ENCODE measurements at regions not wholly inside any gene's neighbourhood (a gene's known extent, or its start where the extent isn't known, plus 50 kb on each side); places are given as distances from the start of the nearest gene placed in this dataset.

DNA sequence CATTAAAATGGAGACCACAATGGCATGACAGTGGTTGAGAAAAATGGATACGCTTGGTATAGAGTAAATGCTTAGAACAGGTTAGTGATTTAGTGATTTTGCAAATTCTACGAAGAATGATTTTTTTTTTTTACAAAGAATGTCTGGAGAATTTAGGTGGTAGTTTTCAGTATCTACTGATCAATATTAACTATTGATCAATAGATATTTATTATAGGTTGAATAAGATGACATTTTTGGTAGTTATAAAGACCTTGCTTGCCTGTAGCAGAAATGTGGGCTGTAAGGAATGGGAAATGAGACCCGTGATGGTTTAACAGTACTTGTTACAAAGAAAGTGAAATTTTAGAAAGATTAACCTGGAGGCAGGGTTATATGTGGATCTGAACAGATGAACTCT, 137.5 kb downstream of the NR2F2 start (continued):
- no peak for TF ChIP-seq FOXM1 (CRISPR knock-in tag; IDR thresholded peaks at IDR 0.05)
- TF ChIP-seq HNRNPK (IDR thresholded peaks at IDR 0.05; ENCODE audit: low read depth, low read length, poor library complexity, severe bottlenecking), result no peak
- TF ChIP-seq POGZ (CRISPR knock-in tag; IDR thresholded peaks at IDR 0.05), result no peak
- TF ChIP-seq, protein P1, sequence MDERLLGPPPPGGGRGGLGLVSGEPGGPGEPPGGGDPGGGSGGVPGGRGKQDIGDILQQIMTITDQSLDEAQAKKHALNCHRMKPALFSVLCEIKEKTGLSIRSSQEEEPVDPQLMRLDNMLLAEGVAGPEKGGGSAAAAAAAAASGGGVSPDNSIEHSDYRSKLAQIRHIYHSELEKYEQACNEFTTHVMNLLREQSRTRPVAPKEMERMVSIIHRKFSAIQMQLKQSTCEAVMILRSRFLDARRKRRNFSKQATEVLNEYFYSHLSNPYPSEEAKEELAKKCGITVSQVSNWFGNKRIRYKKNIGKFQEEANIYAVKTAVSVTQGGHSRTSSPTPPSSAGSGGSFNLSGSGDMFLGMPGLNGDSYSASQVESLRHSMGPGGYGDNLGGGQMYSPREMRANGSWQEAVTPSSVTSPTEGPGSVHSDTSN (CRISPR knock-in tag; IDR thresholded peaks at IDR 0.05), result no peak

DNA sequence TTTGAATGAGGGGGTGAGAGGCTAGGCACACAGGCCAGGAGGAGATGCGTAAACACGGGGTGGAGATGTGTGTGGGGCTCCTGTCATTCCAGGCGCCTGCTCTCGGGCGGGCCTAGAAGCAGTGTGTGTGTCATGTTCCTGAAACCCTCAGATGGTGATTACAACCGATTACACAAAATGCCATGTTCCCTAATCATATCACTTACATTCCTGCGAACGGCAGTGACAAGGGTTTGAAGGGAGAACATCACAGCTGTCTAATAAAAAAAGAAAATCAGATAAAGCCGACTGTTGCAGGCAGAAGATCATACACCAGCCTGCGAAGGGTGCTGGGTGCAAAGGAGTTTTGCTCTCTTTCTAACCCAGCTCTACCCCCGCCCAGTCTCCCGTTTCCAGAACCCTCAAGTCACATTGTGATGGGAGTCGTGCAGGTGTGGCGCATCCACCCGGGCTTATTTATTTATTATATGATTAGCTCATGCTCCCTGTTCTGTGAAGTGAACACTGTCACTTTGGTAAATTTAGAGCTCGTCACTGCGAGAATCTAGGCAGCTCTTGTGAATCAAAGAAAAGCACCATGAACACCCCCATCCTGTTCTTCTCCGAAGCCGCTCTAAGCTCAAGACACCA, 140.3 kb downstream of the NR2F2 start:
- no peak for FAIRE-seq
- Histone ChIP-seq H3K27me3 (ENCODE audit: control insufficient read depth in 1 of 2, insufficient read depth in 2 of 2, low read length in 2 of 2) (peaks cover 1 to 14% of the 10 kb centered on the region in 2 experiments; a peak in 2 of 5 replicates), H4K20me1 (ENCODE audit: insufficient read depth, low read length) (no peaks in the 10 kb centered on the region), H3K27ac (ENCODE audit: extremely low read length, insufficient read depth, low read length) (no peak overlapping the region), H3K79me2 (ENCODE audit: insufficient read depth, low read length) (no peaks in the 10 kb centered on the region), H3K4me2 (ENCODE audit: low read depth, low read length) (no peak overlapping the region), H2AFZ (ENCODE audit: low read length) (no peak overlapping the region), H3K9me3 (ENCODE audit: low read length) (no peaks in the 10 kb centered on the region), H3K36me3 (replicated peaks in 1 of 2; ENCODE audit: control insufficient read depth in 1 of 2, insufficient read depth in 2 of 2, low read length in 2 of 2) (no peaks in the 10 kb centered on the region), H3K4me1 (ENCODE audit: insufficient read depth, low read length) (no peaks in the 10 kb centered on the region), H3K9ac (ENCODE audit: insufficient read depth, low read depth, low read length) (no peak overlapping the region), H3K4me3 (replicated peaks in 1 of 3; ENCODE audit: insufficient read depth in 1 of 3, low read depth in 2 of 3, low read length in 3 of 3) (no peak overlapping the region)
- POLR2A ChIA-PET, result no interaction called here
- 30% methylated on average over 18 of the region's 19 CpGs for whole genome bisulfite sequencing (ENCODE audit: low lambda C conversion rate)
- no peak for DNase-seq (ENCODE audit: low spot score)
- intact Hi-C loops (cut with micrococcal nuclease; ENCODE audit: unreplicated experiment), result no loop called here
- TF ChIP-seq, protein P2, sequence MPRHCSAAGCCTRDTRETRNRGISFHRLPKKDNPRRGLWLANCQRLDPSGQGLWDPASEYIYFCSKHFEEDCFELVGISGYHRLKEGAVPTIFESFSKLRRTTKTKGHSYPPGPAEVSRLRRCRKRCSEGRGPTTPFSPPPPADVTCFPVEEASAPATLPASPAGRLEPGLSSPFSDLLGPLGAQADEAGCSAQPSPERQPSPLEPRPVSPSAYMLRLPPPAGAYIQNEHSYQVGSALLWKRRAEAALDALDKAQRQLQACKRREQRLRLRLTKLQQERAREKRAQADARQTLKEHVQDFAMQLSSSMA (CRISPR knock-in tag; IDR thresholded peaks at IDR 0.05), result no peak
- TF ChIP-seq ZNF674 (CRISPR knock-in tag; IDR thresholded peaks at IDR 0.05; ENCODE audit: low read depth) (no peak), FOXJ3 (CRISPR knock-in tag; IDR thresholded peaks at IDR 0.05; ENCODE audit: borderline replicate concordance) (no peak), LCORL (IDR thresholded peaks at IDR 0.05) (no peak), LCORL (CRISPR knock-in tag; IDR thresholded peaks at IDR 0.05) (no peak), NR2F6 (IDR thresholded peaks at IDR 0.05) (no peak), NR2F6 (CRISPR knock-in tag; IDR thresholded peaks at IDR 0.05) (no peak)
- TF ChIP-seq, protein P3, sequence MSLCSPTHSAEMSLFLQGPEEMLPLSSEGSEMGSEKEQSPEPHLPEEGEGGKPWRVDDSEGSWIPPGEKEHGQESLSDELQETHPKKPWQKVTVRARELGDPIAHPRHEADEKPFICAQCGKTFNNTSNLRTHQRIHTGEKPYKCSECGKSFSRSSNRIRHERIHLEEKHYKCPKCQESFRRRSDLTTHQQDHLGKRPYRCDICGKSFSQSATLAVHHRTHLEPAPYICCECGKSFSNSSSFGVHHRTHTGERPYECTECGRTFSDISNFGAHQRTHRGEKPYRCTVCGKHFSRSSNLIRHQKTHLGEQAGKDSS (CRISPR knock-in tag; IDR thresholded peaks at IDR 0.05; ENCODE audit: borderline replicate concordance, low read depth), result no peak
- TF ChIP-seq, protein P4, sequence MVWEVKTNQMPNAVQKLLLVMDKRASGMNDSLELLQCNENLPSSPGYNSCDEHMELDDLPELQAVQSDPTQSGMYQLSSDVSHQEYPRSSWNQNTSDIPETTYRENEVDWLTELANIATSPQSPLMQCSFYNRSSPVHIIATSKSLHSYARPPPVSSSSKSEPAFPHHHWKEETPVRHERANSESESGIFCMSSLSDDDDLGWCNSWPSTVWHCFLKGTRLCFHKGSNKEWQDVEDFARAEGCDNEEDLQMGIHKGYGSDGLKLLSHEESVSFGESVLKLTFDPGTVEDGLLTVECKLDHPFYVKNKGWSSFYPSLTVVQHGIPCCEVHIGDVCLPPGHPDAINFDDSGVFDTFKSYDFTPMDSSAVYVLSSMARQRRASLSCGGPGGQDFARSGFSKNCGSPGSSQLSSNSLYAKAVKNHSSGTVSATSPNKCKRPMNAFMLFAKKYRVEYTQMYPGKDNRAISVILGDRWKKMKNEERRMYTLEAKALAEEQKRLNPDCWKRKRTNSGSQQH (CRISPR knock-in tag; IDR thresholded peaks at IDR 0.05; ENCODE audit: low read depth), result no peak
- TF ChIP-seq, protein P5, sequence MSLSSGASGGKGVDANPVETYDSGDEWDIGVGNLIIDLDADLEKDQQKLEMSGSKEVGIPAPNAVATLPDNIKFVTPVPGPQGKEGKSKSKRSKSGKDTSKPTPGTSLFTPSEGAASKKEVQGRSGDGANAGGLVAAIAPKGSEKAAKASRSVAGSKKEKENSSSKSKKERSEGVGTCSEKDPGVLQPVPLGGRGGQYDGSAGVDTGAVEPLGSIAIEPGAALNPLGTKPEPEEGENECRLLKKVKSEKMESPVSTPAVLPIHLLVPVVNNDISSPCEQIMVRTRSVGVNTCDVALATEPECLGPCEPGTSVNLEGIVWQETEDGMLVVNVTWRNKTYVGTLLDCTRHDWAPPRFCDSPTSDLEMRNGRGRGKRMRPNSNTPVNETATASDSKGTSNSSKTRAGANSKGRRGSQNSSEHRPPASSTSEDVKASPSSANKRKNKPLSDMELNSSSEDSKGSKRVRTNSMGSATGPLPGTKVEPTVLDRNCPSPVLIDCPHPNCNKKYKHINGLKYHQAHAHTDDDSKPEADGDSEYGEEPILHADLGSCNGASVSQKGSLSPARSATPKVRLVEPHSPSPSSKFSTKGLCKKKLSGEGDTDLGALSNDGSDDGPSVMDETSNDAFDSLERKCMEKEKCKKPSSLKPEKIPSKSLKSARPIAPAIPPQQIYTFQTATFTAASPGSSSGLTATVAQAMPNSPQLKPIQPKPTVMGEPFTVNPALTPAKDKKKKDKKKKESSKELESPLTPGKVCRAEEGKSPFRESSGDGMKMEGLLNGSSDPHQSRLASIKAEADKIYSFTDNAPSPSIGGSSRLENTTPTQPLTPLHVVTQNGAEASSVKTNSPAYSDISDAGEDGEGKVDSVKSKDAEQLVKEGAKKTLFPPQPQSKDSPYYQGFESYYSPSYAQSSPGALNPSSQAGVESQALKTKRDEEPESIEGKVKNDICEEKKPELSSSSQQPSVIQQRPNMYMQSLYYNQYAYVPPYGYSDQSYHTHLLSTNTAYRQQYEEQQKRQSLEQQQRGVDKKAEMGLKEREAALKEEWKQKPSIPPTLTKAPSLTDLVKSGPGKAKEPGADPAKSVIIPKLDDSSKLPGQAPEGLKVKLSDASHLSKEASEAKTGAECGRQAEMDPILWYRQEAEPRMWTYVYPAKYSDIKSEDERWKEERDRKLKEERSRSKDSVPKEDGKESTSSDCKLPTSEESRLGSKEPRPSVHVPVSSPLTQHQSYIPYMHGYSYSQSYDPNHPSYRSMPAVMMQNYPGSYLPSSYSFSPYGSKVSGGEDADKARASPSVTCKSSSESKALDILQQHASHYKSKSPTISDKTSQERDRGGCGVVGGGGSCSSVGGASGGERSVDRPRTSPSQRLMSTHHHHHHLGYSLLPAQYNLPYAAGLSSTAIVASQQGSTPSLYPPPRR (CRISPR knock-in tag; IDR thresholded peaks at IDR 0.05; ENCODE audit: borderline replicate concordance), result no peak
- no TSS peak for BruUV-seq (replicated peaks)
- ATAC-seq, result no peak
- CTCF ChIA-PET (ENCODE audit: low intra/inter-chr PET ratio, low total read pairs), result no interaction called here
- in situ Hi-C loops (cut with HindIII; ENCODE audit: extremely low pct_ligation_motif_present, low pct_unique_long_range_greater_than_20kb), result no loop called here

Data from HepG2 (cell line).